H9 (cell line): ENCODE measurements at regions not wholly inside any gene's neighbourhood (a gene's known extent, or its start where the extent isn't known, plus 50 kb on each side); places are given as distances from the start of the nearest gene placed in this dataset.

Source experiments
- DNase-seq: peaks from one replicate; pipeline ENCODE4 v3.0.0-alpha.2; 2017
- H2AFZ ChIP-seq: one replicate; pipeline ENCODE4 v1.6.1; 2013; ENCODE audit warnings: mild to moderate bottlenecking, low read length, control low read depth, moderate library complexity
- H2AK5ac ChIP-seq: 2 replicates; pipeline ENCODE4 v1.6.1; 2013; ENCODE audit warnings: low read length, control low read depth, mixed read lengths; ENCODE audit not compliant: insufficient read length
- H2BK120ac ChIP-seq: one replicate; pipeline ENCODE4 v1.6.1; 2013; ENCODE audit warnings: low read depth, mild to moderate bottlenecking, low read length, control low read depth, inconsistent platforms; ENCODE audit not compliant: poor library complexity, severe bottlenecking
- H2BK12ac ChIP-seq: 2 replicates; pipeline ENCODE4 v1.6.1; 2013; ENCODE audit warnings: low read length, control low read depth, mixed read lengths, low read depth; ENCODE audit not compliant: insufficient read length
- H2BK15ac ChIP-seq: 2 replicates; pipeline ENCODE4 v1.6.1; 2013; ENCODE audit warnings: low read depth, low read length, control low read depth
- H2BK20ac ChIP-seq: one replicate; pipeline ENCODE4 v1.6.1; 2013; ENCODE audit warnings: low read depth, mild to moderate bottlenecking, low read length, control low read depth, inconsistent platforms; ENCODE audit not compliant: poor library complexity, severe bottlenecking
- H2BK5ac ChIP-seq: 2 replicates; pipeline ENCODE4 v1.6.1; 2013; ENCODE audit warnings: low read length, control low read depth, mixed read lengths; ENCODE audit not compliant: insufficient read length
- H3K14ac ChIP-seq: 2 replicates; pipeline ENCODE4 v1.6.1; 2013; ENCODE audit warnings: low read length, control low read depth; ENCODE audit not compliant: insufficient read depth
- H3K18ac ChIP-seq: 2 replicates; pipeline ENCODE4 v1.6.1; 2013; ENCODE audit warnings: low read depth, mild to moderate bottlenecking, mixed read lengths, low read length, control low read depth; ENCODE audit not compliant: insufficient read length
- H3K23ac ChIP-seq: 2 replicates; pipeline ENCODE4 v1.6.1; 2013; ENCODE audit warnings: low read length, control low read depth, mixed read lengths, low read depth; ENCODE audit not compliant: insufficient read length
- H3K23me2 ChIP-seq: 2 replicates; pipeline ENCODE4 v1.6.1; 2013; ENCODE audit warnings: low read depth, mild to moderate bottlenecking, mixed read lengths, low read length, control low read depth; ENCODE audit not compliant: insufficient read length, poor library complexity, severe bottlenecking
- H3K27ac ChIP-seq: 2 replicates; pipeline ENCODE4 v1.5.1; 2013; ENCODE audit warnings: low read length, control low read depth, mixed read lengths, low read depth; ENCODE audit not compliant: insufficient read length
- H3K27me3 ChIP-seq: 2 replicates; pipeline ENCODE4 v1.6.1; 2013; ENCODE audit warnings: low read length, control low read depth, inconsistent platforms; ENCODE audit not compliant: insufficient read depth
- H3K4ac ChIP-seq: 2 replicates; pipeline ENCODE4 v1.6.1; 2013; ENCODE audit warnings: low read depth, mild to moderate bottlenecking, control low read depth, inconsistent platforms, low read length, moderate library complexity
- H3K4me1 ChIP-seq: 2 replicates; pipeline ENCODE4 v1.6.1; 2013; ENCODE audit warnings: low read length, control low read depth, inconsistent platforms; ENCODE audit not compliant: insufficient read depth
- H3K4me2 ChIP-seq: 2 replicates; pipeline ENCODE4 v1.6.1; 2013; ENCODE audit warnings: low read length, control low read depth, mixed read lengths; ENCODE audit not compliant: insufficient read length, insufficient read depth
- H3K56ac ChIP-seq: 2 replicates; pipeline ENCODE4 v1.6.1; 2013; ENCODE audit warnings: low read depth, mild to moderate bottlenecking, mixed read lengths, low read length, control low read depth; ENCODE audit not compliant: insufficient read length
- H3K79me1 ChIP-seq: 2 replicates; pipeline ENCODE4 v1.6.1; 2013; ENCODE audit warnings: low read depth, mild to moderate bottlenecking, moderate library complexity, low read length, control low read depth, inconsistent platforms; ENCODE audit not compliant: insufficient read depth, poor library complexity, severe bottlenecking
- H3K79me2 ChIP-seq: 2 replicates; pipeline ENCODE4 v1.6.1; 2013; ENCODE audit warnings: low read length, control low read depth, inconsistent platforms; ENCODE audit not compliant: insufficient read depth
- H3K9ac ChIP-seq: 2 replicates; pipeline ENCODE4 v1.6.1; 2013; ENCODE audit warnings: low read length, control low read depth, mixed read lengths; ENCODE audit not compliant: insufficient read length; ENCODE audit errors: extremely low read depth
- H3K9me3 ChIP-seq: one replicate; pipeline ENCODE4 v1.6.1; 2013; ENCODE audit warnings: low read depth, low read length, inconsistent platforms; ENCODE audit not compliant: control insufficient read depth
- H3T11ph ChIP-seq: one replicate; pipeline ENCODE4 v1.6.1; 2013; ENCODE audit warnings: mild to moderate bottlenecking, low read length, control low read depth, inconsistent platforms
- H4K20me1 ChIP-seq: one replicate; pipeline ENCODE4 v1.6.1; 2013; ENCODE audit not compliant: control insufficient read depth, insufficient read length, insufficient read depth
- H4K5ac ChIP-seq: 2 replicates; pipeline ENCODE4 v1.6.1; 2013; ENCODE audit warnings: low read depth, mild to moderate bottlenecking, mixed read lengths, low read length, control low read depth; ENCODE audit not compliant: insufficient read length
- H4K8ac ChIP-seq: replicated peaks from 2 replicates; pipeline ENCODE4 v1.6.1; 2013; ENCODE audit warnings: low read length, control low read depth, mixed read lengths, low read depth; ENCODE audit not compliant: insufficient read length
- H4K91ac ChIP-seq: 2 replicates; pipeline ENCODE4 v1.6.1; 2013; ENCODE audit warnings: low read depth, mild to moderate bottlenecking, moderate library complexity, mixed read lengths, low read length, control low read depth; ENCODE audit not compliant: insufficient read length
- H3K27ac Mint-ChIP-seq, 3 experiments: 2 replicates in 2 of 3; 3 replicates in 1 of 3; pipeline ENCODE4 v1.8.0; 2020 to 2021; ENCODE audit warnings: mixed read lengths in 3 of 3, mild to moderate bottlenecking in 1 of 3, moderate library complexity in 1 of 3
- H3K27me3 Mint-ChIP-seq: 2 replicates; pipeline ENCODE4 v1.8.0; 2021; ENCODE audit warnings: low read depth, mild to moderate bottlenecking, moderate library complexity, mixed read lengths
- H3K36me3 Mint-ChIP-seq, 3 experiments: 2 replicates in 2 of 3; 3 replicates in 1 of 3; pipeline ENCODE4 v1.8.0; 2020 to 2021; ENCODE audit warnings: low read depth in 3 of 3, mixed read lengths in 3 of 3; ENCODE audit not compliant: insufficient read depth in 1 of 3
- H3K4me1 Mint-ChIP-seq, 2 experiments: 2 replicates each; pipeline ENCODE4 v1.8.0; 2020; ENCODE audit warnings: mixed read lengths in 2 of 2
- H3K4me3 Mint-ChIP-seq, 2 experiments: 2 replicates in 1 of 2; 3 replicates in 1 of 2; pipeline ENCODE4 v1.8.0; 2020 to 2021; ENCODE audit warnings: mild to moderate bottlenecking in 2 of 2, mixed read lengths in 2 of 2, moderate library complexity in 1 of 2
- H3K9me3 Mint-ChIP-seq, 2 experiments: 2 replicates in 1 of 2; 3 replicates in 1 of 2; pipeline ENCODE4 v1.8.0; 2020; ENCODE audit warnings: mild to moderate bottlenecking in 2 of 2, mixed read lengths in 2 of 2, moderate library complexity in 1 of 2
- WGBS: extraction: QIAGEN DNeasy Blood & Tissue Kit; methylation state at CpG from one replicate; pipeline ENCODE4 v1.1.7; 2013; ENCODE audit warnings: missing lambda C conversion rate, low lambda C conversion rate, mixed read lengths; ENCODE audit not compliant: insufficient read length; ENCODE audit errors: extremely low coverage; 5-methylcytosine and 5-hydroxymethylcytosine counted together
- TF ChIP-seq, protein P1 (sequence below): fragments of 200-600 bp; sonication (generic); conservative IDR thresholded peaks from 3 replicates; pipeline ENCODE4 v1.8.0; 2021; ENCODE audit warnings: antibody characterized with exemption, mild to moderate bottlenecking

DNA sequence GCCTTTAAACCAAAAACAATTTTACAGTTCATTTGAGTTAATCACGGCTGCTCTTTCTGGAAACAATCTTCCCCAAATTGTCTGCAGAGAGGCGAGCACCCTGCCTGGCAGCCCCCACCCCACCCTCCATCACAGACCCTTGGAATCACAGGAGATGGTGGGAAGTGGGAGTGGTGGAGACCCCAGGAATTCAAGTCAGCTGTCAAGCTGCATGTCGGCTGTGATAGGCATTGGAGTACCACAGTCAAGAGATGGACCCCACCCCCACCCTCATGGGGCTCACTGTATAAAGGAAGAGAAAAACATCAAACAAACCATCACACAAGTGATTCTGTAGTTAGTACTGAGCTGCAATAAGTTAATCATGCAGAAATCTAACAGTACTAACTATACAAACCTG lies 360.4 kb downstream of the MATN1 start:
- Histone ChIP-seq H3T11ph (no peak overlapping the region), H3K4me2 (no peak overlapping the region), H3K27ac (no peak overlapping the region), H2BK5ac (no peak overlapping the region), H2BK120ac (no peak overlapping the region), H3K4ac (no peak overlapping the region), H2AK5ac (no peak overlapping the region), H3K9me3 (no peaks in the 10 kb centered on the region), H4K5ac (no peak overlapping the region), H2BK20ac (no peak overlapping the region), H2BK15ac (no peak overlapping the region), H3K23me2 (no peaks in the 10 kb centered on the region), H3K4me1 (no peaks in the 10 kb centered on the region), H3K18ac (no peak overlapping the region), H4K20me1 (no peaks in the 10 kb centered on the region), H3K14ac (no peak overlapping the region), H2AFZ (no peak overlapping the region), H4K91ac (no peak overlapping the region), H3K27me3 (no peaks in the 10 kb centered on the region), H4K8ac (no peak overlapping the region), H3K79me2 (no peaks in the 10 kb centered on the region), H3K56ac (no peak overlapping the region), H3K9ac (no peak overlapping the region), H3K79me1 (no peaks in the 10 kb centered on the region), H3K23ac (no peak overlapping the region), H2BK12ac (no peak overlapping the region)
- Mint-ChIP-seq H3K27ac (no peak overlapping the region), H3K9me3 (no peaks in the 10 kb centered on the region; a peak in 2 of 5 replicates), H3K36me3 (no peaks in the 10 kb centered on the region), H3K27me3 (peaks cover 3% of the 10 kb centered on the region), H3K4me3 (no peak overlapping the region), H3K4me1 (peaks cover 31 to 45% of the 10 kb centered on the region in 2 experiments)
- no peak for DNase-seq
- WGBS = no CpG with 5 or more reads among the region's 3 CpGs
- TF ChIP-seq, protein P1, sequence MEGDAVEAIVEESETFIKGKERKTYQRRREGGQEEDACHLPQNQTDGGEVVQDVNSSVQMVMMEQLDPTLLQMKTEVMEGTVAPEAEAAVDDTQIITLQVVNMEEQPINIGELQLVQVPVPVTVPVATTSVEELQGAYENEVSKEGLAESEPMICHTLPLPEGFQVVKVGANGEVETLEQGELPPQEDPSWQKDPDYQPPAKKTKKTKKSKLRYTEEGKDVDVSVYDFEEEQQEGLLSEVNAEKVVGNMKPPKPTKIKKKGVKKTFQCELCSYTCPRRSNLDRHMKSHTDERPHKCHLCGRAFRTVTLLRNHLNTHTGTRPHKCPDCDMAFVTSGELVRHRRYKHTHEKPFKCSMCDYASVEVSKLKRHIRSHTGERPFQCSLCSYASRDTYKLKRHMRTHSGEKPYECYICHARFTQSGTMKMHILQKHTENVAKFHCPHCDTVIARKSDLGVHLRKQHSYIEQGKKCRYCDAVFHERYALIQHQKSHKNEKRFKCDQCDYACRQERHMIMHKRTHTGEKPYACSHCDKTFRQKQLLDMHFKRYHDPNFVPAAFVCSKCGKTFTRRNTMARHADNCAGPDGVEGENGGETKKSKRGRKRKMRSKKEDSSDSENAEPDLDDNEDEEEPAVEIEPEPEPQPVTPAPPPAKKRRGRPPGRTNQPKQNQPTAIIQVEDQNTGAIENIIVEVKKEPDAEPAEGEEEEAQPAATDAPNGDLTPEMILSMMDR = no peak
